ENCODE measurements at regions not wholly inside any gene's neighbourhood (a gene's known extent, or its start where the extent isn't known, plus 50 kb on each side); places are given as distances from the start of the nearest gene placed in this dataset.

DNA sequence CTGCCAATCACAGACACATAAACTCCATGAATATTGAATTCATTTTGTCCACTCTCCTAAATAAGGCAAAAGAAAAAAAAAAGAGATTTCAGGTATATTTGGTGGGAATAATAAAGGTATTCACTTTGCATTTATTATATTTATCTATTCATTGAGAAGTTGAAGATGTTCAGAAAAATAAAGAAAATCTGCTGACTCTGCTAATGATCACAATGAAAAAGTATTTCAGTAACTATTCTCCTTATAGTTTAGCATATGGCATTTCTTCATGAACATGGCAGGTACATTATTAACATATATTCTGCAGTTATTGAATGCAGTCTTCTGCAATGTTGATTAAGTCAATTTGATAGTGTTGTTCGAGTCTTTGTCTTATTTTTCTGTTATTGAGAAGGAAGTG lies 202.5 kb upstream of the ANKRD50 start:
- TF ChIP-seq, protein P1, sequence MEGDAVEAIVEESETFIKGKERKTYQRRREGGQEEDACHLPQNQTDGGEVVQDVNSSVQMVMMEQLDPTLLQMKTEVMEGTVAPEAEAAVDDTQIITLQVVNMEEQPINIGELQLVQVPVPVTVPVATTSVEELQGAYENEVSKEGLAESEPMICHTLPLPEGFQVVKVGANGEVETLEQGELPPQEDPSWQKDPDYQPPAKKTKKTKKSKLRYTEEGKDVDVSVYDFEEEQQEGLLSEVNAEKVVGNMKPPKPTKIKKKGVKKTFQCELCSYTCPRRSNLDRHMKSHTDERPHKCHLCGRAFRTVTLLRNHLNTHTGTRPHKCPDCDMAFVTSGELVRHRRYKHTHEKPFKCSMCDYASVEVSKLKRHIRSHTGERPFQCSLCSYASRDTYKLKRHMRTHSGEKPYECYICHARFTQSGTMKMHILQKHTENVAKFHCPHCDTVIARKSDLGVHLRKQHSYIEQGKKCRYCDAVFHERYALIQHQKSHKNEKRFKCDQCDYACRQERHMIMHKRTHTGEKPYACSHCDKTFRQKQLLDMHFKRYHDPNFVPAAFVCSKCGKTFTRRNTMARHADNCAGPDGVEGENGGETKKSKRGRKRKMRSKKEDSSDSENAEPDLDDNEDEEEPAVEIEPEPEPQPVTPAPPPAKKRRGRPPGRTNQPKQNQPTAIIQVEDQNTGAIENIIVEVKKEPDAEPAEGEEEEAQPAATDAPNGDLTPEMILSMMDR (IDR thresholded peaks at IDR 0.05), result no peak
- TF ChIP-seq EP300 (IDR thresholded peaks at IDR 0.05), result no peak
- no peak for TF ChIP-seq POLR2A (IDR thresholded peaks at IDR 0.05)
